ENCODE measurements at regions not wholly inside any gene's neighbourhood (a gene's known extent, or its start where the extent isn't known, plus 50 kb on each side); places are given as distances from the start of the nearest gene placed in this dataset.

- TF ChIP-seq CTCF (conservative IDR thresholded peaks at IDR 0.05; ENCODE audit: low read depth, low read length) = peak; percentile 38; the same call in 1 of the 2 replicates
- no peak for TF ChIP-seq EZH2 (IDR thresholded peaks at IDR 0.05; ENCODE audit: borderline replicate concordance, low read depth, low read length, poor library complexity, severe bottlenecking)
These were observed 100.5 kb upstream of the NEK7 start for GRCh38 chr1:198056255-198056654.
